ENCODE measurements at regions not wholly inside any gene's neighbourhood (a gene's known extent, or its start where the extent isn't known, plus 50 kb on each side); places are given as distances from the start of the nearest gene placed in this dataset.

GRCh38 chr13:63490149-63490548 lies 2074.5 kb upstream of the PCDH20 start:
- TF ChIP-seq CTCF (IDR thresholded peaks at IDR 0.05 in 4 of 5, conservative IDR thresholded peaks at IDR 0.05 in 1 of 5) (no peak), POLR2A (IDR thresholded peaks at IDR 0.05) (no peak)

Data from gastrocnemius medialis (tissue), 4 donors.